ENCODE measurements at regions not wholly inside any gene's neighbourhood (a gene's known extent, or its start where the extent isn't known, plus 50 kb on each side); places are given as distances from the start of the nearest gene placed in this dataset.

DNA sequence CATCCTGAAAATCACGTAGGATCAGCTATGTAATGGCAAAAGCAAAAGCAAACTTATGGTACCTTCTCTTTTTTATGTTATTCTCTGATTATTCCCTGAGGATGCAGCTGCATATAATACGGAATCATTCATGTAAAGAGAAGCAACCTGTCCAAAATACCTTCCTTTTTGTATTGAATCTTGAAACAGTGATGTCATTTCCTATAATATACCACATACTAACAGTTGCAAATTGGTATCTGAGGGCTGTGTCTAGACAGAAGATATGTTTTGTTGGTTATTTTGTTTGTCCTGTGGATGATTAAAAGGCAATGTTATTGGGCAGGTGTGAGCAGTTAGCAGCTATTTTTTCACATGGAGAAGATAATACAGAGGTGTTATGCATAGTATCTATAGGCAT, 161.4 kb upstream of the AHI1 start:
- FAIRE-seq (no peak), ATAC-seq (no peak), DNase-seq (ENCODE audit: low spot score) (no peak)
- TF ChIP-seq AGO2 (optimal IDR thresholded peaks at IDR 0.05; ENCODE audit: low read depth, low read length) (no peak), ZNF567 (CRISPR knock-in tag; IDR thresholded peaks at IDR 0.05; ENCODE audit: borderline replicate concordance) (no peak)
- TF ChIP-seq, protein P1, sequence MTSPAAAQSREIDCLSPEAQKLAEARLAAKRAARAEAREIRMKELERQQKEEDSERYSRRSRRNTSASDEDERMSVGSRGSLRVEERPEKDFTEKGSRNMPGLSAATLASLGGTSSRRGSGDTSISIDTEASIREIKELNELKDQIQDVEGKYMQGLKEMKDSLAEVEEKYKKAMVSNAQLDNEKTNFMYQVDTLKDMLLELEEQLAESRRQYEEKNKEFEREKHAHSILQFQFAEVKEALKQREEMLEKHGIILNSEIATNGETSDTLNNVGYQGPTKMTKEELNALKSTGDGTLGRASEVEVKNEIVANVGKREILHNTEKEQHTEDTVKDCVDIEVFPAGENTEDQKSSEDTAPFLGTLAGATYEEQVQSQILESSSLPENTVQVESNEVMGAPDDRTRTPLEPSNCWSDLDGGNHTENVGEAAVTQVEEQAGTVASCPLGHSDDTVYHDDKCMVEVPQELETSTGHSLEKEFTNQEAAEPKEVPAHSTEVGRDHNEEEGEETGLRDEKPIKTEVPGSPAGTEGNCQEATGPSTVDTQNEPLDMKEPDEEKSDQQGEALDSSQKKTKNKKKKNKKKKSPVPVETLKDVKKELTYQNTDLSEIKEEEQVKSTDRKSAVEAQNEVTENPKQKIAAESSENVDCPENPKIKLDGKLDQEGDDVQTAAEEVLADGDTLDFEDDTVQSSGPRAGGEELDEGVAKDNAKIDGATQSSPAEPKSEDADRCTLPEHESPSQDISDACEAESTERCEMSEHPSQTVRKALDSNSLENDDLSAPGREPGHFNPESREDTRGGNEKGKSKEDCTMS (CRISPR knock-in tag; conservative IDR thresholded peaks at IDR 0.05), result no peak
- TF ChIP-seq, protein P2, sequence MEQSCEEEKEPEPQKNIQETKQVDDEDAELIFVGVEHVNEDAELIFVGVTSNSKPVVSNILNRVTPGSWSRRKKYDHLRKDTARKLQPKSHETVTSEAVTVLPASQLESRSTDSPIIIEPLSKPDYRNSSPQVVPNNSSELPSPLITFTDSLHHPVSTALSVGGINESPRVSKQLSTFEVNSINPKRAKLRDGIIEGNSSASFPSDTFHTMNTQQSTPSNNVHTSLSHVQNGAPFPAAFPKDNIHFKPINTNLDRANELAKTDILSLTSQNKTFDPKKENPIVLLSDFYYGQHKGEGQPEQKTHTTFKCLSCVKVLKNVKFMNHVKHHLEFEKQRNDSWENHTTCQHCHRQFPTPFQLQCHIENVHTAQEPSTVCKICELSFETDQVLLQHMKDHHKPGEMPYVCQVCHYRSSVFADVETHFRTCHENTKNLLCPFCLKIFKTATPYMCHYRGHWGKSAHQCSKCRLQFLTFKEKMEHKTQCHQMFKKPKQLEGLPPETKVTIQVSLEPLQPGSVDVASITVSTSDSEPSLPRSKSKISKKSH (CRISPR knock-in tag; IDR thresholded peaks at IDR 0.05; ENCODE audit: borderline replicate concordance), result no peak
- H4K20me1 ChIP-seq (ENCODE audit: insufficient read depth, low read length), result no peaks in the 10 kb centered on the region
- H3K79me2 ChIP-seq (ENCODE audit: insufficient read depth, low read length), result no peaks in the 10 kb centered on the region
- in situ Hi-C loops (cut with HindIII; ENCODE audit: extremely low pct_ligation_motif_present, low pct_unique_long_range_greater_than_20kb) (no loop called here), intact Hi-C loops (cut with micrococcal nuclease; ENCODE audit: unreplicated experiment) (no loop called here)
- H3K4me1 ChIP-seq (ENCODE audit: insufficient read depth, low read length), result no peaks in the 10 kb centered on the region
- H3K9me3 ChIP-seq (ENCODE audit: low read length), result peaks cover 9% of the 10 kb centered on the region; the same call in 1 of the 2 replicates
- POLR2A ChIA-PET, result no interaction called here
- no peaks in the 10 kb centered on the region for H3K36me3 ChIP-seq (replicated peaks in 1 of 2; ENCODE audit: control insufficient read depth in 1 of 2, insufficient read depth in 2 of 2, low read length in 2 of 2)
- CTCF ChIA-PET (ENCODE audit: low intra/inter-chr PET ratio, low total read pairs), result no interaction called here
- no peaks in the 10 kb centered on the region for H3K27me3 ChIP-seq (ENCODE audit: control insufficient read depth in 1 of 2, insufficient read depth in 2 of 2, low read length in 2 of 2)
- no peak overlapping the region for H3K9ac ChIP-seq (ENCODE audit: insufficient read depth, low read depth, low read length)
- 11% methylated on average over 2 of the region's 2 CpGs for whole genome bisulfite sequencing (ENCODE audit: low lambda C conversion rate)
- no peak overlapping the region for H3K4me2 ChIP-seq (ENCODE audit: low read depth, low read length)
- H2AFZ ChIP-seq (ENCODE audit: low read length), result no peak overlapping the region
- no peak overlapping the region for H3K27ac ChIP-seq (ENCODE audit: extremely low read length, insufficient read depth, low read length)
- no TSS peak for BruUV-seq (replicated peaks)
- no peak overlapping the region for H3K4me3 ChIP-seq (replicated peaks in 1 of 3; ENCODE audit: insufficient read depth in 1 of 3, low read depth in 2 of 3, low read length in 3 of 3)

DNA sequence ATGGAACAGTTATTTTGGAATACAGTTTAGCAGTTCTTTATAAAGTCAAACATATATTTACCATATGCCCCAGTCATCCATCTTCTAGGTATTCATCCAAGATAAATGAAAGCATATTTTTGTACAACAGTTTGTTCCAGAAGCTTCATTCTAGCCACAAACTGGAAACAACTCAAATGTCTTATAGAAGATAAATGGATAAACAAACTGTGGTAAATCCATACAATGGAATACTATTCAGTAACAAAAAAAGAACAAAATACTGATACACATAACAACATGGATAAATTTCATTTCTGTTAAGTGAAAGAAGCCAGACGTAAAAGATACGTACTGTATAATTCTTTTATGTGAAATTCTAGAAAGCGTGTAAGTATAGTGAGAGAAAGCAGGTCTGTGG, 167.0 kb upstream of the AHI1 start:
- Histone ChIP-seq H3K9ac (ENCODE audit: insufficient read depth, low read depth, low read length) (no peak overlapping the region), H2AFZ (ENCODE audit: low read length) (no peak overlapping the region), H3K9me3 (ENCODE audit: low read length) (no peaks in the 10 kb centered on the region), H3K36me3 (replicated peaks in 1 of 2; ENCODE audit: control insufficient read depth in 1 of 2, insufficient read depth in 2 of 2, low read length in 2 of 2) (no peaks in the 10 kb centered on the region), H3K4me2 (ENCODE audit: low read depth, low read length) (no peak overlapping the region), H3K4me1 (ENCODE audit: insufficient read depth, low read length) (no peaks in the 10 kb centered on the region), H3K27me3 (ENCODE audit: control insufficient read depth in 1 of 2, insufficient read depth in 2 of 2, low read length in 2 of 2) (no peaks in the 10 kb centered on the region), H3K4me3 (replicated peaks in 1 of 3; ENCODE audit: insufficient read depth in 1 of 3, low read depth in 2 of 3, low read length in 3 of 3) (no peak overlapping the region), H3K79me2 (ENCODE audit: insufficient read depth, low read length) (no peaks in the 10 kb centered on the region), H4K20me1 (ENCODE audit: insufficient read depth, low read length) (no peaks in the 10 kb centered on the region), H3K27ac (ENCODE audit: extremely low read length, insufficient read depth, low read length) (no peak overlapping the region)
- intact Hi-C loops (cut with micrococcal nuclease; ENCODE audit: unreplicated experiment), result no loop called here
- ChIA-PET CTCF (ENCODE audit: low intra/inter-chr PET ratio, low total read pairs) (no interaction called here), POLR2A (no interaction called here)
- no TSS peak for BruUV-seq (replicated peaks)
- ATAC-seq, result no peak
- in situ Hi-C loops (cut with HindIII; ENCODE audit: extremely low pct_ligation_motif_present, low pct_unique_long_range_greater_than_20kb), result no loop called here
- FAIRE-seq, result no peak
- DNase-seq (ENCODE audit: low spot score), result no peak
- WGBS (ENCODE audit: low lambda C conversion rate), result 4% methylated on average over 3 of the region's 3 CpGs
- no peak for TF ChIP-seq ZNF382 (CRISPR knock-in tag; IDR thresholded peaks at IDR 0.05; ENCODE audit: borderline replicate concordance)
- no peak for TF ChIP-seq NR3C1 (CRISPR knock-in tag; IDR thresholded peaks at IDR 0.05)
- TF ChIP-seq CC2D1A (CRISPR knock-in tag; IDR thresholded peaks at IDR 0.05), result no peak
- TF ChIP-seq, protein P3, sequence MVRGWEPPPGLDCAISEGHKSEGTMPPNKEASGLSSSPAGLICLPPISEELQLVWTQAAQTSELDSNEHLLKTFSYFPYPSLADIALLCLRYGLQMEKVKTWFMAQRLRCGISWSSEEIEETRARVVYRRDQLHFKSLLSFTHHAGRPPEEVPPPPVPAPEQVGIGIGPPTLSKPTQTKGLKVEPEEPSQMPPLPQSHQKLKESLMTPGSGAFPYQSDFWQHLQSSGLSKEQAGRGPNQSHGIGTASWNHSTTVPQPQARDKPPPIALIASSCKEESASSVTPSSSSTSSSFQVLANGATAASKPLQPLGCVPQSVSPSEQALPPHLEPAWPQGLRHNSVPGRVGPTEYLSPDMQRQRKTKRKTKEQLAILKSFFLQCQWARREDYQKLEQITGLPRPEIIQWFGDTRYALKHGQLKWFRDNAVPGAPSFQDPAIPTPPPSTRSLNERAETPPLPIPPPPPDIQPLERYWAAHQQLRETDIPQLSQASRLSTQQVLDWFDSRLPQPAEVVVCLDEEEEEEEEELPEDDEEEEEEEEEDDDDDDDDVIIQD (CRISPR knock-in tag; IDR thresholded peaks at IDR 0.05; ENCODE audit: low read depth), result no peak
- TF ChIP-seq ZNF629 (CRISPR knock-in tag; conservative IDR thresholded peaks at IDR 0.05), result no peak
- TF ChIP-seq, protein P4, sequence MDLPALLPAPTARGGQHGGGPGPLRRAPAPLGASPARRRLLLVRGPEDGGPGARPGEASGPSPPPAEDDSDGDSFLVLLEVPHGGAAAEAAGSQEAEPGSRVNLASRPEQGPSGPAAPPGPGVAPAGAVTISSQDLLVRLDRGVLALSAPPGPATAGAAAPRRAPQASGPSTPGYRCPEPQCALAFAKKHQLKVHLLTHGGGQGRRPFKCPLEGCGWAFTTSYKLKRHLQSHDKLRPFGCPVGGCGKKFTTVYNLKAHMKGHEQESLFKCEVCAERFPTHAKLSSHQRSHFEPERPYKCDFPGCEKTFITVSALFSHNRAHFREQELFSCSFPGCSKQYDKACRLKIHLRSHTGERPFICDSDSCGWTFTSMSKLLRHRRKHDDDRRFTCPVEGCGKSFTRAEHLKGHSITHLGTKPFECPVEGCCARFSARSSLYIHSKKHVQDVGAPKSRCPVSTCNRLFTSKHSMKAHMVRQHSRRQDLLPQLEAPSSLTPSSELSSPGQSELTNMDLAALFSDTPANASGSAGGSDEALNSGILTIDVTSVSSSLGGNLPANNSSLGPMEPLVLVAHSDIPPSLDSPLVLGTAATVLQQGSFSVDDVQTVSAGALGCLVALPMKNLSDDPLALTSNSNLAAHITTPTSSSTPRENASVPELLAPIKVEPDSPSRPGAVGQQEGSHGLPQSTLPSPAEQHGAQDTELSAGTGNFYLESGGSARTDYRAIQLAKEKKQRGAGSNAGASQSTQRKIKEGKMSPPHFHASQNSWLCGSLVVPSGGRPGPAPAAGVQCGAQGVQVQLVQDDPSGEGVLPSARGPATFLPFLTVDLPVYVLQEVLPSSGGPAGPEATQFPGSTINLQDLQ (CRISPR knock-in tag; IDR thresholded peaks at IDR 0.05), result no peak

Data from HepG2 (cell line).